ENCODE measurements at regions not wholly inside any gene's neighbourhood (a gene's known extent, or its start where the extent isn't known, plus 50 kb on each side); places are given as distances from the start of the nearest gene placed in this dataset.

DNA sequence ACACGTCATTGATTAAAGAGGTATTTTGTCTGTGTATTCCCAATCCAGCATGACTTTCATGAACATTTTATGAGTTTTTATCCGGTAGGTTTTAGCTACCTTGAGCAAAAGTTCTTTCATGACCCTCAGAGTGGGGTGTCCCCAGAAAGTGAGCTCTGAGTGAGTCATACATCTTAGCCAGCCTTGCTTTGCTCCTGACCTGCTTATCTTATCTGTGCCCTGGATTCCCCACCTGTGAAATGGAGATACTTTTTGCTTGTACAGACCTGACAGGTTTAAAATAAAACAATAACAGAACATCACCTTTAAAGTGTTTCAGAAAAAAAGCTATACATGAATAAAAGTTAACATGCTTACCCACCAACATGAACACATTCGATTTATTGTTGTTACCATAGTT is 202.8 kb upstream of the SOX5 start:
- Histone ChIP-seq H3K27ac (replicated peaks) (no peak overlapping the region), H3K27me3 (ENCODE audit: insufficient read depth, poor library complexity, severe bottlenecking) (no peaks in the 10 kb centered on the region), H3K4me3 (replicated peaks; ENCODE audit: insufficient read depth, low read length) (no peak overlapping the region)
- no peak for DNase-seq (ENCODE audit: low read depth in 1 of 2, low spot score in 1 of 2)
- TF ChIP-seq, protein P1, sequence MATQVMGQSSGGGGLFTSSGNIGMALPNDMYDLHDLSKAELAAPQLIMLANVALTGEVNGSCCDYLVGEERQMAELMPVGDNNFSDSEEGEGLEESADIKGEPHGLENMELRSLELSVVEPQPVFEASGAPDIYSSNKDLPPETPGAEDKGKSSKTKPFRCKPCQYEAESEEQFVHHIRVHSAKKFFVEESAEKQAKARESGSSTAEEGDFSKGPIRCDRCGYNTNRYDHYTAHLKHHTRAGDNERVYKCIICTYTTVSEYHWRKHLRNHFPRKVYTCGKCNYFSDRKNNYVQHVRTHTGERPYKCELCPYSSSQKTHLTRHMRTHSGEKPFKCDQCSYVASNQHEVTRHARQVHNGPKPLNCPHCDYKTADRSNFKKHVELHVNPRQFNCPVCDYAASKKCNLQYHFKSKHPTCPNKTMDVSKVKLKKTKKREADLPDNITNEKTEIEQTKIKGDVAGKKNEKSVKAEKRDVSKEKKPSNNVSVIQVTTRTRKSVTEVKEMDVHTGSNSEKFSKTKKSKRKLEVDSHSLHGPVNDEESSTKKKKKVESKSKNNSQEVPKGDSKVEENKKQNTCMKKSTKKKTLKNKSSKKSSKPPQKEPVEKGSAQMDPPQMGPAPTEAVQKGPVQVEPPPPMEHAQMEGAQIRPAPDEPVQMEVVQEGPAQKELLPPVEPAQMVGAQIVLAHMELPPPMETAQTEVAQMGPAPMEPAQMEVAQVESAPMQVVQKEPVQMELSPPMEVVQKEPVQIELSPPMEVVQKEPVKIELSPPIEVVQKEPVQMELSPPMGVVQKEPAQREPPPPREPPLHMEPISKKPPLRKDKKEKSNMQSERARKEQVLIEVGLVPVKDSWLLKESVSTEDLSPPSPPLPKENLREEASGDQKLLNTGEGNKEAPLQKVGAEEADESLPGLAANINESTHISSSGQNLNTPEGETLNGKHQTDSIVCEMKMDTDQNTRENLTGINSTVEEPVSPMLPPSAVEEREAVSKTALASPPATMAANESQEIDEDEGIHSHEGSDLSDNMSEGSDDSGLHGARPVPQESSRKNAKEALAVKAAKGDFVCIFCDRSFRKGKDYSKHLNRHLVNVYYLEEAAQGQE (IDR thresholded peaks at IDR 0.05; ENCODE audit: insufficient replicate concordance, low read depth): no peak
- TF ChIP-seq SPI1 (IDR thresholded peaks at IDR 0.05; ENCODE audit: borderline replicate concordance, low read depth): no peak
- no peak for TF ChIP-seq CTCF (IDR thresholded peaks at IDR 0.05; ENCODE audit: insufficient read depth, low read length)
- TF ChIP-seq POLR2AphosphoS5 (IDR thresholded peaks at IDR 0.05; ENCODE audit: low read depth): no peak
- TF ChIP-seq GABPA (IDR thresholded peaks at IDR 0.05; ENCODE audit: low read depth): no peak

- Histone ChIP-seq H3K27ac (replicated peaks) (no peak overlapping the region), H3K4me3 (replicated peaks; ENCODE audit: insufficient read depth, low read length) (no peak overlapping the region), H3K27me3 (ENCODE audit: insufficient read depth, poor library complexity, severe bottlenecking) (no peaks in the 10 kb centered on the region)
- DNase-seq (ENCODE audit: low read depth in 1 of 2, low spot score in 1 of 2): no peak
- TF ChIP-seq POLR2AphosphoS5 (IDR thresholded peaks at IDR 0.05; ENCODE audit: low read depth) (no peak), SPI1 (IDR thresholded peaks at IDR 0.05; ENCODE audit: borderline replicate concordance, low read depth) (no peak), CTCF (IDR thresholded peaks at IDR 0.05; ENCODE audit: insufficient read depth, low read length) (no peak), GABPA (IDR thresholded peaks at IDR 0.05; ENCODE audit: low read depth) (no peak)
- TF ChIP-seq, protein P1 (IDR thresholded peaks at IDR 0.05; ENCODE audit: insufficient replicate concordance, low read depth): no peak
These were observed 194.5 kb upstream of the SOX5 start for GRCh38 chr12:24143928-24144327.

- Histone ChIP-seq H3K4me3 (replicated peaks; ENCODE audit: insufficient read depth, low read length) (no peak overlapping the region), H3K27me3 (ENCODE audit: insufficient read depth, poor library complexity, severe bottlenecking) (no peaks in the 10 kb centered on the region), H3K27ac (replicated peaks) (no peak overlapping the region)
- DNase-seq (ENCODE audit: low read depth in 1 of 2, low spot score in 1 of 2): no peak
- TF ChIP-seq GABPA (IDR thresholded peaks at IDR 0.05; ENCODE audit: low read depth) (no peak), SPI1 (IDR thresholded peaks at IDR 0.05; ENCODE audit: borderline replicate concordance, low read depth) (no peak), POLR2AphosphoS5 (IDR thresholded peaks at IDR 0.05; ENCODE audit: low read depth) (no peak), CTCF (IDR thresholded peaks at IDR 0.05; ENCODE audit: insufficient read depth, low read length) (no peak)
- TF ChIP-seq, protein P1 (IDR thresholded peaks at IDR 0.05; ENCODE audit: insufficient replicate concordance, low read depth): no peak
These were observed 189.6 kb upstream of the SOX5 start for GRCh38 chr12:24139035-24139434.
